Suppressor macrophage (primary cell): ENCODE measurements at regions not wholly inside any gene's neighbourhood (a gene's known extent, or its start where the extent isn't known, plus 50 kb on each side); places are given as distances from the start of the nearest gene placed in this dataset.
"Not testable (repeated sequence)": the region's sequence is repeated elsewhere in the genome, so short reads cannot be mapped to it uniquely, and the experiment has no call there.

Source experiments
- DNase-seq, 4 experiments: peaks; one replicate each; pipeline ENCODE4 v3.0.0-alpha.2; 2020 to 2022

GRCh38 chr13:60887711-60888110 is 490.7 kb downstream of the TDRD3 start:
- no peak for DNase-seq

DNA sequence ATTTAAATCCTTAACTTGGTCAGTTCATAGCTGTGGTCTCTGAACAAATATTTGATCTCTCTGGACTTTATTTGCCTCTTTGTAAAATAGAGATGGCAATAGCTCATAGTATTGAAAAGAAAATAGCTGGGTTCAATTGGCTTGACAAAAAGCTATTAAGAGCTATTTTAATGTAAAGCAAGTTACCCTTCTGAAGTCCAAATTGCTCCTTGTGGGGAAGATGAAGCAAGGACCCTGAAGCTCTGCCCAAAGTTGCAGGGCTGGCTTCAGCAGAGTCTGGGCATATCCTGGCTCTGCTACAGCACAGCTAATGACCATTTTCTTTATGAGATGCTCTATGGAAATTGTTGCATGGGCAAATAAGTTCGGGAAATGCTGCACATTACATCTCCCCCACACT is 484.5 kb downstream of the TDRD3 start:
- DNase-seq: no peak

DNA sequence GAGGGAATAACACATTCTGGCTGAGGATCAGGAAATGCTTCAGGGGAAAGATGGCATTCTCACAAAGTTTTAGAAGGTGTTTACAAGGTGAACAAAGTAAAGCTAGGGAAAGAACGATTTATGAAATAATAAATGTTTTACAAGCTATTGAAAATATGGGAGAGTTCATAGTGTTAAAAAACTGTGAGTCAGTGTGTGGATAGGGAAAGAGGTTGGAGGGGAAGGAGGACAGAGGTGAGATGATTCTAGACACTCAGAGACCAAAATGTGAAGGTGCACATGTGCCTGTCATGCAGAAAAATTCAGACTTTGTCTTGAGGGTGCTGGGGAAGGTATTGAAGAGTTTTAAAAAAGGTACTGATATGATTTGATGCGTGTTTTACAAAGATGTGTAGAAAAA is 476.1 kb downstream of the TDRD3 start:
- no peak for DNase-seq

DNA sequence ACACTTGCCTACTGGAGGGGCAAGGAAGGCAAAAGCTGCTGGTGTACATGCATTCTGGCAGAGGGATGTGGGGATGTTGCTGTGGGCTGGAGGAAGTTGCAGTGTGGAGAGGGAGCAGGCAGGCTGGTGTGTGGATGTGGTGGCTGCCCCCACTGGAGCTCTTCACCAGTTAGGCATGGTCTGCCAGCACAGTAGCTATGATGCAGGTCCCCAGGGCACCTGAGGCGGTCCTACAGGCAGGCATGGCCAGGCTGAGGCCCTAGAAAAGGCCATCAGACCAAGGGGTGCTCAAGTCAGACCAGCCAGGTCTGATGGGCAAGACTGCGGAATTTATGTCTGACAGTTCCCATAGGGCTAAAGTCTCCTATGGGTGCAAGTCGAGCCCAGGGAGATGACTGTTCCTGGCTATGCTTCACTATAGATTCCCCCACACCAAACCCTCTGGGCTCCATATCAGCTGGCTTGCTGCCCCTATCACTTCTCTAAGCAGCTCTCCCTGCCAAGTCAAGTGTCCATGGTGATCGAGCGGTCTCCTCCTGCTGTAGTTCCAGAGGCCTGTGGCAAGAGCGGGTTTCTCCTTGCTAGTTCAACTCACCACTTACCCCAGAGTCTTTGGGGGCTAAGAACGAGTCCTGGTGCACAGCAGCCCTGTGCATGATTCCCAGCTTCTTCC is 473.1 kb downstream of the TDRD3 start:
- DNase-seq: no peak

GRCh38 chr13:60869225-60869624 is 472.2 kb downstream of the TDRD3 start:
- DNase-seq: no peak

DNA sequence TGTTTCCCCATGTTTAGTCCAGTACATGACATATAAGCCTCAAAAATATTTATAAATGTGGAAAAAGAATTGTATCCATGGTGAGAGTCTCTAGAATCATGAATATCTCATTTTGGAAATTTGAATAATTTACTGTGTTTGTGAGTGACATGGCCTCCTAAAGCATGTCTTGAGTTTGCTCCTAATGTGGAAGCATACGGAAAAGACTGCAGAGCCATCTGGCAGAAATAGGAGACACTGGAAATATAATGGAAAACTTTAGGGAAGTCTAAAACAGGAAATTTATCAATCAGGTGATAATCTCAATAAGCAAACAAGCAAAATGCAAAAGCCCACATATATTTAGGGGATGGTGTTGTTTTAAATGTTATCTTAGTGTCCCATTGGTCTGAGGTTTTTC is 465.0 kb downstream of the TDRD3 start:
- no peak for DNase-seq

DNA sequence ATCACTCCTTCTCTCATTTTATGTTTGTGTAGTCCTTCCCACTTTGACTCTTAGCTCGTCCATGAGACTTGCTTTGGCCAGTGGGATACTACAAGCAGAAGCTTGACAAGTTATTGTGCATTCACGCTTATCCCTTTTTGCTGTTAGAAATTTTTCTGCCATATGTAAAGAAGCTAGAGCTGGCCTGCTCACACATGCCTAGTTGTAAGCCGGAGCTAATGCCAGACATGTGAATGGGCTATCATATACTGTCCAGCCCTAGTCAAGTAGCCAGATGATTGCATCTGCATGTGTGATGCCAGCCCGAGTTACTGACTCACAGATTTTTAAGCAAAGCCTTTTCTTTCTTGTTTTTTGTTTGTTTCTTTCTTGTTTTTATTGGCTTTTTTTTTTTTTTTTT is 460.7 kb downstream of the TDRD3 start:
- no peak for DNase-seq

- DNase-seq: no peak
Measured at GRCh38 chr13:60852886-60853285, 455.9 kb downstream of the TDRD3 start.

DNA sequence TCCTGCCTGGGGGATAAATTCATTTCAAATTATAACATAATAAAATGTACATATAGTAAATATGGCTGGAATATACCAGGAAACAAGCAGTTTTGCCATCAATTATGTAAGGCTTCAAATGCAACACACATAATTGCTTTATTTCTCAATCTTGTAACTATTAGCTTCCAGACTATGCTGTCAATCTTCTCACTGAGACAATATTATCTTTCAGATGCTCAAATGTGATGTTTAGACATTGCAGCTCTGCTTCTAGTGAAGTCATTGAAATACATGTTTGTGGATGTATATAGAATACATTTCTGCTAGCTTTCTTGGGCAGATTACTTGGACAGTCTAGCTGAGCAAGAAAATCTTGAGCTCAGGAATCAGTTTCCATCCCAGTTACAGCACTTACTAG is 454.4 kb downstream of the TDRD3 start:
- no peak for DNase-seq

DNA sequence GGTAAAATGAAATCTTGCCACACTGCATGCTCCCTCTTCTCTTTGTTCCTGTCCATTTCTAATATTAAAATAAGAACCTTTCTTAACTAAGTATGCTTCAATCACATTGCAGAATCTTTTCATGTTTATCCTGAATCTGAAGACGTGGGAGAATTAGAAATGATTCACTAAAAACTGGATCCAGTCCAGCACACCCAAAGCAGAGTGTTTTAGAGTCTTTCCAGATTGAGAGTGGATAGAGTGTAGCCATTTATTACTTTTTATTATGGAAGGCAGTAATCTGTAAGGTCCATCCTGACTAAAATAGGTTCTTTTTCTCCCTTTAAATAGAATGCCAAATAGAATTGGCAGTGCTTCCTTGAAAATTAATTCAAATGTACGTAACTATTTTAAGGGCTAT is 453.5 kb downstream of the TDRD3 start:
- DNase-seq: no peak

DNA sequence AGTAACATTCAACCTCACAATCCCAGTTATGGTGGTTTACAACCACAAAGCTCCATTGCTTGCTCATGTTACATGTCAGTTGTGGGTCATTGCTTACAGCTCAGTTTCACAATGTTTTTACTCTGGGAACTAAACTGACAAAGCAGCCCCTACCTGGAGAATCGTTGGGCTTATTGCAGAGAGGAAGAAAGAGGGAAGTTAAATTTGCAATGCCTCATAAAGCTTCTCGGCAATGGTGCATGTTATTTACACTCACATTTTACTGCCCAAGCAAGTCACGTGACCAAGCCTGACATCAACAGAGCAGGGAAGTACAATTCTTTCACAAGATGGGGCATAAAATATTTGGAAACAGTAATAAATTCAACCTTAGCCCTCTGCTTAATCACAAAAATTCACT is 441.6 kb downstream of the TDRD3 start:
- peak in 1 of 4 experiments; percentile 1 for DNase-seq

DNA sequence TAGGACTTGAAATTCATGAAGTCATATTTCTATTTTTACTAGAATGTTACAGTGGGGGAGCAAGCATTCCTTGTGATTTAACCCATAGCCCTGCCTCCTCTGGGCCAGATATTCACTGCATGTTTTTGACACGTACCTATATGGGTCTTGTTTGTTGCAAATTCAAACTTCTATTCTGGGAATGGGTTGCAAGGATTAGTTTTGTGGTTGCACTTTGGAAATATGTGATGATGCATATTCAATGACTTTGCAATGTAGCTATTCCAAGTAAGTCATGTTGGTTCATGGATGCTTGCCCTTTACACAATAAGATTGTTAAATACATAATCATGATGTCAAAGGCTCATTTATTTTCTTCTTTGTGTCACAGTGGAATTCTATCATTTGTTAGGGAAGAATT is 440.8 kb downstream of the TDRD3 start:
- no peak for DNase-seq

GRCh38 chr13:60836821-60837220 is 439.8 kb downstream of the TDRD3 start:
- DNase-seq: no peak

GRCh38 chr13:60811581-60811980 is 414.6 kb downstream of the TDRD3 start:
- DNase-seq: no peak

GRCh38 chr13:60805640-60806039 is 408.6 kb downstream of the TDRD3 start:
- not testable (repeated sequence) for DNase-seq

GRCh38 chr13:60798503-60798902 is 401.5 kb downstream of the TDRD3 start:
- DNase-seq: no peak

GRCh38 chr13:60797112-60797511 is 400.1 kb downstream of the TDRD3 start:
- no peak for DNase-seq

GRCh38 chr13:60794751-60795150 is 397.7 kb downstream of the TDRD3 start:
- DNase-seq: no peak

- no peak for DNase-seq
Measured at GRCh38 chr13:60790620-60791019, 393.6 kb downstream of the TDRD3 start.

DNA sequence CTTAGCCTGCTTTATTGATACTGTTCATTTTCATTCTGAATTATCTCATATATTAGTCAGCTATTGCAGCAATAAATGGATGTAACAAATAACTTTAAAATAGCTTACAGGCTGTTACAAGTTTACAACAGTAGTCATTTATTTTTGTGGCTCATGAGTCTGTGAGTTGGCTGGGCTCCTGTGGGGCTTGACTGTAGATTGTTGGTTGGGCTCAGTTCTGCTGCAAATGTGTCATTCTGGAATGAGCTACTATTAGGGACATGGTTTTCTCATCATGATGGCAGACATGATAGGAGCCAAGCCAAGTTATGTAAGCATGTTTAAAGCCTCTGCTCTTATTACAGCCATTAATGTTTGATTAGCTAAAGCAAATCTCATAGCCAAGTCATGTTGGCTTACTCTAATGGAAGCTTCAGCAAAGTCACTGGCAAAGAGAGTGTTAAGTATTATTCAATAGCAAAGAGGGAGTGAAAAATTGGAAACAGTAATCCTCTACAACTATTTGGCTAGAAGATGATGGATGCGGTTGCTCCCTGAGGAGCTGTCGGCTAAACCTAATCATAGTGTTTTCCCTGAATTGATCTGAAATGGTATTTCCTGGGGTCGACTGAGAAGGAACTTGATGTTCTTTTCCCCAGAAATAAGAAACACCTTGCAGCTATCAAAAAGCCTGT is 391.3 kb downstream of the TDRD3 start:
- no peak for DNase-seq

GRCh38 chr13:60787083-60787482 is 390.1 kb downstream of the TDRD3 start:
- no peak for DNase-seq

GRCh38 chr13:60772726-60773125 is 375.7 kb downstream of the TDRD3 start:
- DNase-seq: no peak

DNA sequence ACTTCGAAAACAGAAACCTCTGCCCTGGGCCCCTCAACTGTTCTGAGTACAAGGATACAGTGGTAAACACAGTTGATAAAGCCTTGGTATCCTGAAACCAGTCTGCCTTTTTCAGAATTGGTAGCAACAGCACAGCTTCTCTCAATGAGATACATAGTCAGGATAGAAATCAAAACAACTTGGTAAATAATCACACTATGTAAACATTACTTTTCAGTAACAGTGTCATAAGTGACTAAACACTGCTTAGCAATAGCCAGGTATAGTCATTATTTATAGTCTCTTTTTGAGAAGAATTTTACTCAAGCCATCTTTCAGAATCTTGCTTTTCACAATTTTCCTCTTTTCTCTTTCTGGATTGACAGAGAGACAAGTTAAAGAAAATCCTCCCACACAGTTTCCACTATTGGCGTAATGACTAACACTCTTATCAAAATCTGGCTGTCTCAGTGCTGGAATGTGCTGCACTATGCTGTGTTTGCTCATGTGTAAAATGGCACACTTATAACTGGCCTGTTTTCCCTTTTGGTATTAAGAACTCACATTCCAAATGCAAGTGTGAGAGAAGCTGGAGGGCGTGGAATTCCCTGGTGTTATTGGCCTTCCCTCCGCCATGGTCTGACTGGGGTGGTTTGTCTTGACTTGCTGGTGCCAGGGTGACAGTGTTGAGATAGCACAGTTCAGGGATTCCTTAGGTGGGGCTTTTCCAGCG is 368.8 kb downstream of the TDRD3 start:
- DNase-seq: no peak

DNA sequence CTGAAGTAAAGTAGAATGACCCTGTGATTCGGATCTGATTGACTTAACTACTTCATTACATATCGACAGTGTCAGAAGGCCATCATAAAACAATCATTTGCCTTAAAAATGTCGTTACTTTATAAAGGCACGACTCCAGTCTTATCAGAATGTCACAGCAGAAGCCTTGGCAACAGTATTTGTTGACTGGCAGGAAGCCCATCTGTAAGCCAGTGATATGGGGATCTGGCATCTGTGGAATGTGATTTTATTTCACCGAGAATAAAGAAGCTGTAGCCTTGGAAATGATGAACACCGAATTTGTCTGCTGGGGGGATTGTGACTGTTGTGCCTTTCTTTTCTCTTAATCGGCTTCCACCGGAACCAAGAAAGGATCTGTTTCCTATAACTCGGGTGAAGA is 362.5 kb downstream of the TDRD3 start:
- no peak for DNase-seq
